HG03558 (cell line): ENCODE measurements at regions not wholly inside any gene's neighbourhood (a gene's known extent, or its start where the extent isn't known, plus 50 kb on each side); places are given as distances from the start of the nearest gene placed in this dataset.

ENCODE experiments used
- ATAC-seq: cut with Tn5 transposase; IDR thresholded peaks from one replicate; pipeline ENCODE4 v1.9.1; 2021; ENCODE audit warnings: moderate number of reproducible peaks; ENCODE audit not compliant: unreplicated experiment; ENCODE audit errors: extremely low read depth

DNA sequence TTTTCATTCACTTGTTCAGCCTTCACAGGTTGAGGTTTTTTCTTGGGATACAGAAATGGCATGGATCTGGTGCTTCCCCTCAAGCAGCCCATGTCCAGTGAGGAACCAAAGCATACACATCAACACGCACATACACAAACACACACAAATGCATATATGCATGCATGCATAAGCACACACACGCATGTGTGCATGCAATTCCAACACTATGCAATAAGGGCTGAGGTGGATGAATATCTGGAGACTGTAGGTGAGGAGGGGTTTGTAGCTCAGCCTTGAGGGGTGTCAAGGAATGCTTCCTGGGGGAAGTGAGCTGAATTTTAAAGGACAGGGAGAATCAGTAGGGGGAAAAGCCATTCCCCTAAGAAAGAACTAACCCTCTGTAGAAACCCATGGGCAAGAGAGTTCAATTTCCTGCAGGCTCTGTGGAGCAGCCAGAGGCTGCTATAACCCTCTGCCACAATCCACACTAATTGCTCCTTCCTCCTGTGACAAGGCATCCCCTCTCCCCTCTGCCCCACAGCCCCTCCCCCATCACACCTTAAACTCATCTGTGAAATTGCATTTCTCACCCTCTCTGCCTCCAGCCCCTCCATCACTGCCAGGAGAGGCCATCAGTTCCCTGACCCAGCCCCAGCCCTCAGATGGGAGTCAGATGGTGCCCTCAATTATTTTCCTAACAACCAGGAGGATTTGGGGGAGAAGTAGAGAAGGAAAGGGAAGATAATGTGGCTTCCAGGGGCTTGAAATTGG, 316.4 kb downstream of the RPS24 start:
- ATAC-seq: no peak

- no peak for ATAC-seq
These were observed 317.6 kb downstream of the RPS24 start for GRCh38 chr10:78351283-78351682.

DNA sequence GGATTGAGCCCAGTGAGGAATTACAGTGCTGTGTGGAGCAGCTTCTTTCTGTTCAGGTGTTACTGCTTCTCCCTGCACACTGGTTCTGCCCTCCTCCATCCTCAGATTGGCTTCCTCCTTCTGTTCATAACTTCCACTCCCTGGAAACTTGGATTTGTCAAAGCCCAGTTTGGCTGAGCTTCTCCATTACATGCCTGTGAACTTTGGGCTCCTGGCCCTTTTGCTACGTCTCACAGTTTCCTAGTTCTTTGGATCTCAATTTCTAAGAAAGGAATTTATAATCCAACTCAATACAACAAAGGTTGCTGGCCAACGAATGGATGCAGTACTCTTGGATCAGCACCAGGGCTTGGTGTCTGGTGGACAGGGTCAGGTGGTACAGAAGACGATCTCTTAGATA, 318.1 kb downstream of the RPS24 start:
- ATAC-seq: no peak

DNA sequence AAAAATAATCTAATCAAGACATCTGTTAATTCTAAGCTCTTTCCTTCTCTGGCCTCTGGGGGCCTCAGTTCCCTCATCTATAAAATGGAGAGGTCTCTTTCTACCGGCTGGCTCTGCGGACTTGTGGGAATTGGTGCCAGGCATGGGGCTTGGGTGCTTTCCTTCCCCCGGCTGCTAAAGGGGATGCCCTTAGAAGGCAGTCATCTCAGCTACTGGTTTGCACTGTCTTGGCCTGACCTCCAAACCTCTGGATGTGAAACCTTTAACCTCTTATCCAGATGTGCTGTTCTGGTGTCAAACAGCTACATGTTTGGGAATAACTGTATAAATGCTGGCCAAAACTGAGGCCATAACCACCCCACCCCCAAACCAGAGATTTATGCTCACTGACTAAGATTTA, 320.0 kb downstream of the RPS24 start:
- ATAC-seq: no peak

- ATAC-seq: no peak
These were observed 320.4 kb downstream of the RPS24 start for GRCh38 chr10:78354101-78354500.

DNA sequence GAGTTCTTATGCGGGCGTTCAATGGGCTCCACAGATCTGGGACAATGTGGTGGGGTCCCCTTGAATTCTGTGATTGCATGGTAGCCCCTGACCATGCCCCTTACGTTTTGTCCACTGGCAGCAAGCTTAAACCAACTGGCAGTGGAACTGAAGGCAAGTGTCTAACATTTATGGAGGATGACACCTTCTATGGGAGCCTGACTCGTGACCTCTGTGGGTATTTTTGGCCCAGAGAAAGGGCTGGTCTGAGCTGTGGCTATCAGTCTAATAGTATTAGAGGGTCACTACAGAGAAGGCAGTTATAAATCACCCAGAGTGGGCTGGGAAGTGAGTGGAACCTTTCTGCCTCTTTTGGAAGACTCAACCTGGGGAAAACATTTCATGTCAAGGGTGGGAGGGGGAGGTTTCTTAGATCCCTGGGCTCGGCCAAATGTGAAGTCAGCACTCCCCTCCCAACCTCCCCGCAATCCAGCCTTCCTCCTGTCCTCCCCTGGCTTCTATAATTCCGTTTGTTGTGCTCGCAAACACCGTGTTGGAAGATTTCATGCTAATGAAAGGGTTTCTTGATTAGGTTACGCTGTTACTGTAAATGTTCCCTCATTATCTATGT, 322.7 kb downstream of the RPS24 start:
- ATAC-seq: no peak

- ATAC-seq: no peak
These were observed 323.7 kb downstream of the RPS24 start for GRCh38 chr10:78357141-78358063.

DNA sequence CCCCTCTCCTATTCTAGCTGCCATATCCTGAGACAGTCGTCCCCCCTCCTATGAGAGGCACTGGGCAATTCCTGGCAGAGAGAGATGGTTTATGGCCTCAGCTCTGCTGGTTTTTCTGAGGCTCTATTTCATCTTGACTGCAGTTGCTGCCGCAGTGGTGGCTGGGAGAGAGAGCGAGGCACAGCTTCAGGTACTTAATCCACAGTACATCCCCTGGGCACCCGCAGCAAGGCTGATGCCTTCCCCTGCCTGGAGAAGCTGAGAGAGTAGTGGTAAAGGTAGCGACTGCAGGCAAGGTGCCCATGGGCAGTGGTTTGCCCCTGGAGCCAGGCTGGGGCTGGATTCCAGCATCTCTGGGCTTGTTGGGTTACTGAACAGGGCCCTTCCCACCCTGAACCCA, 324.7 kb downstream of the RPS24 start:
- no peak for ATAC-seq

DNA sequence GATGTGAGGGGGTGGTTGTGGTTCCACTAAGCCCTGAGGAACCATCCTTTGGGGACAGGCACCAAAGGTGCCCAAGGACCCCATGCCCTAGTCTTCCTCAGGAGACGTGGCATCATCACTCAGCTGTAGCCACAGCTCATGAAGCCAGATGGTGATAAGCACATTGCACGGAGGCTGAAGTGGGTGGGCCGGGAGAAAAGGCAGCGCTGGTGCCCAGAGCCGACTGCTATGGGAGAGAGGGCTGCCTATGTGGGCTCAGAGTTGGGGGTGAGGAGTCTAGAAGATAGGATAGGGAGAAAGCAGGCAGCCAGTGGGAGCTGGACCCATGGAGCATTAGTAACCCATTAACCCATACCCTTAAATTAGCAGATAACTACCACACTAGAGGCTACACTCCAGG, 325.3 kb downstream of the RPS24 start:
- ATAC-seq: no peak

GRCh38 chr10:78359640-78360091, 326.0 kb downstream of the RPS24 start:
- no peak for ATAC-seq

DNA sequence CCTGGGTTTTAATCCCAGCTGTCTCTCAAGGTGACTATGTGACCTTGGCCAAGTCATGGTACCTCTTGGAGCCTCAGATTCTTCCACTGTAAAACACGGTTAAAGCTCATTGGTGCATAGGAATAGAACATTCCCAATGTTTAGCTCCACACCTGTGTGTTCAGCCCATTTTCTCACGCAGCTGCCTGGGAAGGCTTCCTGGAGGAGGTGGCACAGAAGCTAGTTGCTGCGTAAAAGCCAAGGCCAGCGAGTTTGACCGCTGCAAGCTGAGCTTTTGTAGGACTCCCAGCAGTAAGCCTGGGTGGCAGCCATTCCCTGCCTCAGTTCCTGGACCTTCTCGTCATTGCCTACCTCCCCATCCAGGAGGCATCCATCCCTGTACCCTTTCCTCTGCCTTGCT, 326.6 kb downstream of the RPS24 start:
- ATAC-seq: no peak

DNA sequence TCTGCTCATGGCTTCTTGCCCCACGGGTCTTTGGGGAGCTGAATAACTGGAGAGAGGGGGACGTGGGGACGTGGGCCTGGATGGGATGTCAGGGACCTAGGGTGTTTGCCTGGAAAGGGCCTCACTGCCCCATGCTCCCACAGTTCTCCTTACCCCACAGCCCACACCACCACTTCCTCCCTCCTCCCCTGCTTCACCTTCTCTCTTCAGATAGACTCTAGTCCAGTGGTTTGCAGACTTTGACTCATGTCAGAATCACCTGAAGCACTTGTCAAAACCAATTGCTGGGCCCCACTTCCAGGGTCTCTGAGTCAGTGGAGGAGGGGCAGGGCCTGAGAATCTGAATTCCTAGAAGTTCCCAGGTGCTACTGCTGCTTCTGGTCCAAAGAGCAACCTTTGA, 327.4 kb downstream of the RPS24 start:
- no peak for ATAC-seq

GRCh38 chr10:78362406-78363022, 328.9 kb downstream of the RPS24 start:
- no peak for ATAC-seq

DNA sequence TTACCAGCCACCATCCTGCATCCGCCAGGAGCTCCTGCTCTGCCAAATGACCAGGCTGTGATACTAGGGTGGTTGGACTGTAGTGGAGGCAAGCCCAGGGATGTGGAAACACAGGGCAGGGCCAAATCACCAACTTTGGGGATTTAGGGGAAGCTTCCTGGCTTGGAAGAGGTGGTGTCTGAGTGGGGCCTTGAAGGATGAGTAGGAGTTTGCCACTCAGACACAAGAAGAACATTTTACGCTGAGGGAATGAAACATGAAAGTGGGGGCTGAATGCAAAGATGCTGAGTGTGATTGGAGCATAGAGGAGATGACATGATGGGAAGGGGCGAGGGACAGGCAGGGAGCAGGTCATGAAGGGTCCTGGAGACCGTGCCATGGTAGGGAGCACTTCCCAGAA, 329.5 kb downstream of the RPS24 start:
- ATAC-seq: no peak

- no peak for ATAC-seq
These were observed 332.0 kb downstream of the RPS24 start for GRCh38 chr10:78365694-78366093.

GRCh38 chr10:78366663-78367411, 333.2 kb downstream of the RPS24 start:
- ATAC-seq: no peak

- ATAC-seq: no peak
These were observed 334.1 kb downstream of the RPS24 start for GRCh38 chr10:78367751-78368150.

DNA sequence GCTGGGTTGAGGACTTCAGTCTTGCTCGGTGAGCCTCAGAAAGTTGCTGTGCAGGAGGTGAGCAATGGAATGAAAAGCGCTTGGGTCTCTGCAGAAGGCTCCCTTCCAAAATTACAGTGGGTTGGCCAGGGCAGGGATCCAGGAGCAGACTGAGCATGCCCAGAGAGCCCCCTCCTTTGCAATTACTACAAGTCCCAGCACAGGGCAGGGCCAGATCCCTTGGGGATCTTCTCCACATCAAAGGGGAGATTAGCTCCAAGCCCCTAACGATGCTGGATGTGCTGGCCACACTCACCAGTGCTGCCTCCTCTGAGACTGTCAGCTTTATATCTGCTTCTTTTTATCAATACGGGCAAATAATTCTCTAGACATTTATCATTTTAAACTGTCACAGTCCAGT, 337.5 kb downstream of the RPS24 start:
- no peak for ATAC-seq

DNA sequence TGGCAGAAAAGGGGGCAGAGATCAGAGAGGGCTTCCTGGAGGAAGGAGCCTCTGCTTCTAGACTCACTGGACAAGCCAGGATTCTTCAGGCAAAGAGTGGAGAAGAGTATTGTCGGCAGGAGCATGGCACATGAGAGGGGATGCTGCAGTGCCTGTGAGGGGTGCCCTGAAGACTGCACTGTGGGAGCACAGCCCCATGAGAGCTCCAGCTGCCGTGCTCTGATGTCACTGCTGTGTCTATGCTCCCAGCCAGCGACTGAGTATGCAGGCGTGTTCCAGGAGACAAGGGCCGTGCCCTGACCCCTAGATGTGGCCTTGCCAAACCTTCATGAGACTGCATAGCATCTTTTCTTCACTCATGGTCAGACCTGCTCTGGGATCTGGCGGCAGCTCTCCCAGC, 339.1 kb downstream of the RPS24 start:
- no peak for ATAC-seq
